HG03175 (cell line): ENCODE measurements at regions not wholly inside any gene's neighbourhood (a gene's known extent, or its start where the extent isn't known, plus 50 kb on each side); places are given as distances from the start of the nearest gene placed in this dataset.

Experiments
- ATAC-seq: cut with Tn5 transposase; IDR thresholded peaks from one replicate; pipeline ENCODE4 v1.9.1; 2021; ENCODE audit warnings: mild to moderate bottlenecking, moderate library complexity; ENCODE audit not compliant: unreplicated experiment

DNA sequence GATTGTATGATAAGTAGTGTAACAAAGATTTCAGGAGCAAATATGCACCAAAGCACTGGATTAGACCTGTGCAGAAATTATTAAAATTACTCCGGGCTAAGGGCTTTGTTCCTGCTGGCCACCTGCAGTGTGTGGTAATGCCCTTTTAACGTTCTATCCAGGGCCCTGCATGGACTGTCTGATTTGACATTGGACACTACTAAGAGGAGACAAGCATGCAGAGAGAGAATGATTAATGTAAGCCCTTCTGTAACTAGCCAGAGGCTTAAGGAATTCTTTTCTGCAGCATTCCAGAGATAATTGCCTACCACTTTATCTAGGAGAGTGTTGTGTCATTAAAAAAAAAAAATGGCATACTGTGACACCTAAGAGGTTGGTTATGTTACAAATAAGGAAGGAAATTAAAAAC is 117.0 kb downstream of the PCDH7 start:
- no peak for ATAC-seq

DNA sequence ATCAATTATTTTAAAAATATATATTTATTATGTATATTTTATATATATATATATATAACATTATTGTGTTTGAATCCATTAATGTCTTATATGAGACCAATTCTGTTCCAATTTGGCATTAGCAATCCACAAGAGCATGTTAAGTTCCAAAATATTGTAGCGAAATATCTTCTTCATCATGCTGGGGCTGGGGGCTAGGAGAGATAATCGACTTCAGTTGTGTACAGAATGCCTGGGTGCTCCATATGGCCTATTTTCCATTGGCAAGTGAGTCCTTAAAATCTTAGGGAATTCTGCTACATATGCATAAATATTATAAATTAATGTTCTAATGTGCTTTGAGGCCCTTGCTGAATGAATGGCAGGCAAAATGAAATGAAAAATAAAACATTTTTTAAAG is 117.7 kb downstream of the PCDH7 start:
- ATAC-seq, result no peak

GRCh38 chr4:30838331-30838730 is 118.2 kb downstream of the PCDH7 start:
- no peak for ATAC-seq

DNA sequence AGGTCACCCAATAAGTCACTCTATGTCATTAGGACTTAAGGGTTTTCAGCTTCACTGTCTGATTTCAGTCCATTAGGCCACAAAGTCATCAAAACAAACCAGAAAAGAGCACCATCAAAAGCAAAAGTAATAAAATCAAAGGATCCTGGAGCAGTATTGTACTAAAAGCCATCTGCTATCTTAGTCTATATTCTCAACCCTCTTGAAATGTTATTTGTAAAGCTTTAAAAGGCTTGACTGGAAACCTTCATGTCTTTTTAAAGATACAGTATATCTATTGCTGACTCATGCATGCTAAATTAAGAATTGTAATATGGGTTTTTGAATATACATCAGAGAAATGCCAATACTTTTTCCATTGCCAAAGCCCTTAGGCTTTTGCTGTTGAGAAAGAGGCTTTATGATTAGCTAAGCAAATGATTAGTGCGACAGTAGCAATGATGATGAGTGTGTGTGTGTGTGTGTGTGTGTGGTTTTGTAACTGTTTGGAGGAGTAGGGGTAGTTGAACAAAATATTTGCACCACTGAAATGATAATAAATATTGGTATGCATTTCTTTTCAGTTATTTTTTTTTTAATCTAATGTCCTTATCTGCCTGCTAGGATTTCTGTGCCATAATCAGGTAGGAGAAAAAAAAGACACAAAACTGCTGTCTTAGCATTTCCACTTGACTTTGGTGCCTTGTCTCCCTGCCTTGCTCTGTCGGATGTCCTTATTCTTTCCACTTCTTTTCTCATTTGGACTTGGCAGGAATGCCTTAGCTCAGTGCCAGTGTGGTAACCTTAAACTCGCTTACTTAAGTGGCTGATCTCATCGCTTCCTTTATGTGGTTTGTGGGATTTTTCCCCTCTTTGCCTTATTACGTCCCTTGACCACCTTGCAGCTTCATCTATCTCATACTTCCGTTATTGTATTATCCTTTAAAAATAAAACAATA is 119.7 kb downstream of the PCDH7 start:
- ATAC-seq, result no peak

DNA sequence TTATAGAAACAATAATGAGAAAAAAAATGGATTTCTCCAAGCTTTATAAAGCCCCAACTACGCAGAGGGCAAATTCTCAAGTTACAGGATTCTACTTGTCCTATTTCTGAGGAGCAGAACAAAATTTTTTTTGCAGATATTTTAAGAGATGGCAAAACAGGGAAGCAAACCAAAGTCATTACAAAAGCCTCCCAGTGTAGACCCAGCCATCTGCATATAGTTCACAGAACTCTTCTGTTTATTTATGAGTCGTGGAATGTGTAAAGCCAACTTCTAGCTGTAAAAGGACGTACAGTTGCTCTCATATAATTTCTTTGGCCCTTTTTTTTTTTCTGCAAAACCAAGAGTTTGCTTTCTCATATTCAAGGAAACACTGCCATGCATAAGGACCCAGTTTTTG is 120.4 kb downstream of the PCDH7 start:
- no peak for ATAC-seq

DNA sequence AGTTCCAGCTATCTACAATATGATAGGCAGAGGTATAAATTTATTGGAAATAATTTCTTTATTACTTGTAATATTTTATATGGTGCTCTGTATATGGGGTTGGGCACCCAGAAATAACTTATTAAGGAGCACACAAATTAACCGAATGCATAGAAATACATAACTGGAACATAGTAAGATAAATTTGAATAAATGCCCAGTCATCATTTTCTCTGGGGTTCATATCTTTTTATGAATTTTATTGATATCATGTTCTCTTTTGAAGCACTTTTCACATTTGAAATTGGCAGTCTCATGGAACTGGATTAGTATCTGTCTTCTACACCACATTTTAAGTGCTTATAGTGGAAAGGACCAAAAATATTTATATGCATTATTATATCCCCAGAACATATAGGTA is 122.0 kb downstream of the PCDH7 start:
- no peak for ATAC-seq

DNA sequence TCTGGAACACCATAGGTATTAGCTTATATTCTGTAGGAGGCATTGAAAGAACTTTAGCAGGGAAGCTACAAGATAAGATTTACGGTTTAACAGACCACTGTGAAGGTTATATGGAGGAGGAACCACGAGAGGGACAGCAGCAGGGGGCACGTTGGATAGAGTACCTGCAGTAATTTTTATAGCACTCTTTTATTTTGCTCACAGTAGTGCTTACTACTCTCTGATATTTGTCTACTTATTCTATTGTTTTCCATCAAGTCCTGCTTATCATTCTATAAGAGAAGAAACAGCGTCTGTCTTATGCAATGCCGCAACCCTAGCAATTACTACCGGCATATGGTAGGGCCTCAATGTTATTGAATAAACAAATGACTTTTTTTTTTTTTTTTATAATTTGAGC is 122.5 kb downstream of the PCDH7 start:
- no peak for ATAC-seq

DNA sequence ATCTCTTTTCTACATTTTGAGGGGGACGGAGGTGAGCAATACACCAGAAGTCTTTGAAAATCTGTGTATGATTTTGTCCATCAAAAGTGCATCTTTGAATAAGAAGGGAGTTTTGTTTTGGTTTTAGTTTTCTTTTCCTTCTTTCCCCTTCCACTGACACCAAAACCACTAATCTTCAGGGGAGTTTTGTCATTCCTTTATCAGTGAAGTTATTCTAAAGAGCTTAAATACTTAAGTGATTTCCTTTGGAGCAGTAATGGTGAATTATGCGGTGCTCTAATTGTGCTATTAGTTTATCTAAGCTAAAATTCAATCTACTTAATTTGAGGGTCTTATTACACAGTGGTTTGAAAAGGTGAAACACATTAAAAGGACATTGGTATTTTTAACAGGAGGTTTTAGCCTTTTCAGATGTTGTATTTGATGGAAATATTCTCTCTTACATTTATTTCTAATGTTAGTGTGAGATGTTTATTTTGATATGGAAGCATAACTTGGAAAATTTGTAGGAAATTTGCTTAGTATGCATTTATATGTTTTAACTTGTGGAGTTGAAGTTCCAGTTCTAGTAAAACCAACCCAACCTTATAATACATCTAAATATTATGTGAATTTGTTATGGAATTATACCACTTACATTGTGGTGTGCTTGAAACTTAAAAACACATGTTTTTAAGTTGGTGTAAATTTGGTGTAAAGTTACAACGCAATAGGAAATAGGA is 124.9 kb downstream of the PCDH7 start:
- ATAC-seq, result no peak

DNA sequence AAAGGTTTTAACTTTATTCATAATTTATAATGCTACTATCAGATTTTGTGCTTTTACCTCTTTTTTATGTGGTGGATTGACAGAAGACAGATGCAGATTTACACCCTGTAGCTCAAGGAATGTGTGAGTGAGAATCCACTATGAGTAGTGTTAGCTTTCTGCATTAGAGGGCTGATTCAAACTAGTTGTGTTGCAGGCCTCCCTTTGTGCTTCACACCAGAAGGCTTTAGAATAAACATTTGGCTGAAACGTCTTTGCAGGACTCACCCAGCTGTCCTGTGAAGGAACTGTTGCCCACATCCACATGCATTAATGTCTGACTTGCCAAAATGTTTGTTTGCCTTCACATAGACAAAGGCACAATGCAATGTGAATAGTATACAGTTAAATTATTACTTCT is 127.0 kb downstream of the PCDH7 start:
- no peak for ATAC-seq

- ATAC-seq, result no peak
These were observed 127.8 kb downstream of the PCDH7 start for GRCh38 chr4:30847958-30848357.

- ATAC-seq, result no peak
These were observed 134.4 kb downstream of the PCDH7 start for GRCh38 chr4:30854531-30854930.

GRCh38 chr4:30855232-30855631 is 135.1 kb downstream of the PCDH7 start:
- ATAC-seq, result no peak

GRCh38 chr4:30856795-30857564 is 136.8 kb downstream of the PCDH7 start:
- ATAC-seq, result no peak

GRCh38 chr4:30860978-30861377 is 140.8 kb downstream of the PCDH7 start:
- ATAC-seq, result no peak

GRCh38 chr4:30862196-30862595 is 142.0 kb downstream of the PCDH7 start:
- ATAC-seq, result no peak

DNA sequence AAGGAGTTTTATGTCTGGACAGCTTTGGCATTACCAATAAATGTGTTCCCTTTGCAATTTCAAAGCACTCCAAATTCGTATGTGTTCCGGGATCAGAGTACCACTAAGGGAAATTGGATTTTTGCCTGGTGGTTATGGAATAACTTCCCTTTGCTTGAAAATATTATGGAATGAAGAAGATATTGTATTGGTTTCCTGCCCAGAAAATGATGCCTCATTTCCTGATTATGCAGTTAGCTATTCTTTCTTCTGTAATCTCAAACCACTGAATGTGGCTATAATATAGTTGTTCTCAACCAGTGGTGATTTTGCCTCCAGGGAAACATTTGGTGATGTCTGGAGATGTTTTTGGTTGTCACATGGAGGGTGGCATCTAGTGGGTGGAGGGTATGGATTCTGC is 142.9 kb downstream of the PCDH7 start:
- no peak for ATAC-seq

DNA sequence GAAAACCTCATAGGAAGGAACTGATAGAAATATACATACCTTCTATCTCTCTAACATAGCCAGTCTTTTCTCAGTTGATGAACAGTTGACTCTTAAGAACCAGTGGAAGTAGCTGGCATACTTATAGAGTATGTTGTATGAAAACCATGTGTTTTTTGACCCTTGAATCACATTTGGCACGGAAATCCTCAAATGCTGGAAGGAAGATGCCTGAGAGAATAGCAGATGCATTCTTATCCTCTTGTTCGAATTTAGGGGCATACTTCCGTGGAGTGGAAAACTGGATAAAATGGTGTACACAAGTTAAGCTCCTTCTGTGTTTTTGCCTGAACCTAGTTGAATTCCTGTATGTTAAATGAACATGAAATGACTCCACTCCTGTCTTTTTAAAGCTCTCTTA is 145.5 kb downstream of the PCDH7 start:
- ATAC-seq, result no peak

DNA sequence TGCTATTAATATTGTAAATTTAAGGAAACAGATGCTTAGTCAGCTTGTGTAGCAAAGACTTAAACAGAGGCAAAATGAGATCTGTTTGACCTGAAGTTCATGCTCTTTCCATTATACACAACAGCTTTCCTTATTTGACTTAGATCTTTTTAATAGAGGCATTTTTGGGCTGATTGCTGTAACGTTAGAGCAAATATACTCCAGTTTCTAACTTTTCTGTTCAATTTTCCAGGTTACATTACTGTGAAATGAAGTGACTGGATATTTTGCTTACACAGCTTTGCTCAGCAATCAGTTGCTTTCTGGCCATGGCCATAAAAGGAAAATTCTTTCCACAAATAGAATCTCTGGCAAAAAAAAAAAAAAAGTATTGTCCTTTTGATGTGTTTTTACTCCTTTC is 146.2 kb downstream of the PCDH7 start:
- no peak for ATAC-seq

DNA sequence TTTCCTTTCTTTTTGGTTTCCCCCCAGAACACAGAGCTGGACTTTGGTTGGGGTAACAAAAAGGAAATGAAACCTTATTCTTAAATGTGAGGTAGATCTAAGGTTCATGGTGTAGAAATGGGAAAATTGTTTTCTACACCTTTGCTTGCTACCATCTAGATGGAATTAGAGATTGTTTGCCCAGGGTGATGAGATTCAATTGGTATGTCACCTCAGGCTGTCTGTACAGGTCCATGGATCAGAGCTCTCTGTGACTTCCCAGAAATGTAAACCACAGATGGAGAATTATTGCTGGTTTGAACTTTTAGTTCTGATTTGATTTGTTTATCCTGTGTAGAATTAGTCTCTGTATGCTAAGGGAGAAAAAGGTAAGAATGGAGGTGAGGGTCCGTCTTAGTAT is 146.7 kb downstream of the PCDH7 start:
- no peak for ATAC-seq

DNA sequence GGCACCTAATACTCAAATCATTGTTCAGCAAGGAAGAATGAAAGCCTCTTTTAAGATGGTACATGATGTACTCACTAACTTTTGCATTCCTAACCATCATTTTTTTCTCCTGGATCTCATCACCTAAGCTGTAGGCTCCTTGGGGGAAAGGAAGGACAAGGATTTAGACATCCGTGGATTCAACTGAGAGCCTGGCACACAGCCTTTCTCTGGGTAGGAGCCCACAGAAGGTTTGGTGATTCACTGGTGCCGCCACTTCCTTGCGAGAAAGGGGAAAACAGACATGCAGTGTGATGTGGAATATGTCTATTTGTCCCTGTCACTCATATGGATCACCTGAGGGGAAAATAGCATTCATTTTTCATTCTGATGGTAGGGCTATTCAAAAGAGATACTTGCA is 147.3 kb downstream of the PCDH7 start:
- no peak for ATAC-seq

DNA sequence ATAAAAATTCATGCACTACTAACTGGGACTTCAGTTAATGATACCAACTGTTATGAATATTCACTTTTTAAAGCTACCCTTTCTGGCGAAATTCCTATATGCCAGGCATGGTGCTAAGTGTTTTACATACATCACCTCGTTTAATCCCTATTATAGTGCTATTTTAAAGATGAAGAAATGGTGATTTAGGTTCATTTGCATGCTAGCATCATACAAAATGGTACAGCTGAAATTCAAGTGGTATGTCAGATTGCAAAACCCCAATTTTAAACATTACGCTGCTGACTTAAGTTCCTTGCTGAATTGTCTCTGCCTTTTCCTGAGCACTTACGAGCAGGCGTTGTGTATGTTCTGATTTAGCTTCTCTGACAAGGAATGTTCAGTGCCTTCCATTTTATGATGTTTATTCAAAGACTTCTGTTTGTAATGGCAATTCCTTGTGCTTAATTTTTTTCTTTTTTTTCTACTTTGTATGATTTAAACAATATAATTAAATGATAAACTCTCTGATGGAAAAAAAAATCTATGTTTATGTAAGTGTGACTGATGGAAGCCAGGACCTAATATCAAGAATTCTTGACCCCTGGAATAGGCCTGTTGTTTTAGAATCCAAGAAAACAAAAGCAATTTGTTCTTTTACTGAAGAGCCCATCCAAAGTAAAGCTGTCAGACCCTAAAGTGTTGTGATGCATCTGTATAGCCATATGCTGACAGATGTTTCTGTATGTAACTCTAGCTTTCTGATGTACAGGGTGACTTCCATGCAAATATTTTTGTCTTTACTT is 148.1 kb downstream of the PCDH7 start:
- no peak for ATAC-seq
